GM18502 (cell line): ENCODE measurements at regions not wholly inside any gene's neighbourhood (a gene's known extent, or its start where the extent isn't known, plus 50 kb on each side); places are given as distances from the start of the nearest gene placed in this dataset.
A peak's percentile ranks its signal among the peaks of the same experiment; 100 is the strongest.

Experiments used
- ATAC-seq: cut with Tn5 transposase; IDR thresholded peaks from one replicate; pipeline ENCODE4 v1.9.1; 2021; ENCODE audit warnings: mild to moderate bottlenecking; ENCODE audit not compliant: unreplicated experiment, poor library complexity

DNA sequence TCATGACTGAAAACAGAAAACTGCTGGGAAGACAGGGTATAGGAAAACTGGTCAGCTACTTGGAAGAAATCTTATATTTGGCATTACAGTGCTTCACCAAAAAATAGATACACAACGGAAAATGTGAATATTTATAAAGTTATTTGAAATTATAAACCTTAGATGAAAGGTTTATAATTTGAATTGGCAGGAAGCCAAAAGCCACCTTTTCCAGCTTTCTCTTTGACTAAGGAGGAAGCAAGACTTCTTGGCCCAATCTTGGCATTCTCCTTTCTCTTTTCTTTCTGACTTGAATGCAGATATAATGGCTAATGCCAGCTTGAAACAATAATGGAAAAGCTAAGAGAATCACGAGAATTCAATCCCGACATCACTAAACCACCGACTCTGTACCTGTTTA is 196.5 kb upstream of the PIK3C3 start:
- no peak for ATAC-seq

DNA sequence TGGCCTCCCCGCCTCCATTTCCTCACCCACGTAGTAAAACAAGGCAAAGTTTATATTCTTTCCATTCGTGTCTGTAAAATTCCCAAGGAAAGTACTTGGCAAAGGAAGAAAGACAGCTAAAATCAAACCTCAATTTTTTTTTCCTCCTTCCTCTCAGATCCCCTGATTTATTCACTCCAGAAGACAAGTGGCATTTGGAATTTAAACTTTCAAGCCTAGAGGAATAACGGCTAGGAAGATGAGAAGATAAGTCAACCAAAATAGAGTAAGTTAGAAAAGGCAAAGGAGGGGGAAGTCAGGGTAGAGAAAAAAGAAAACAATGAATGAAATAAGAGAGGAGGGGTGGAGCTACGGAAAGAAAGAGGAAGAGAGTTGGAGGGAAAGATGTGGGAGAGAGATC is 198.9 kb upstream of the PIK3C3 start:
- no peak for ATAC-seq

DNA sequence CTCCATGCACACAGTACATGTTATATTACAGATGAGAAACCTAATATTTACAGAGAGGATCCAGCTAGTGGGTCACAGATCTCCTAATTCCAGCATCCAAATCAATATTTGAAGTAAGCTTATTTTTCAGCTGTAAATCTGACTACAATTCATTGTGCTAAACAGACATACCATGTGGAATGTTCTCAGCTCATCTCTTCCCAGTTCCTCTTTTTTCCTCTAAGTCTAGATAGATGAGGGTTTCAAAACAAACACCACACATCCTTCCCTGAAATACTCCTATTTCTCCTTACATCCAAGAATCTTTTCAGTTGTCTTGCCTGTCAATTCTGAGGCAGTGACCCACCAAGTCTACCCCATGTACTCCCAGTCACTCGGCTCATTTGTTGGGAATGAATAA is 200.7 kb upstream of the PIK3C3 start:
- no peak for ATAC-seq

DNA sequence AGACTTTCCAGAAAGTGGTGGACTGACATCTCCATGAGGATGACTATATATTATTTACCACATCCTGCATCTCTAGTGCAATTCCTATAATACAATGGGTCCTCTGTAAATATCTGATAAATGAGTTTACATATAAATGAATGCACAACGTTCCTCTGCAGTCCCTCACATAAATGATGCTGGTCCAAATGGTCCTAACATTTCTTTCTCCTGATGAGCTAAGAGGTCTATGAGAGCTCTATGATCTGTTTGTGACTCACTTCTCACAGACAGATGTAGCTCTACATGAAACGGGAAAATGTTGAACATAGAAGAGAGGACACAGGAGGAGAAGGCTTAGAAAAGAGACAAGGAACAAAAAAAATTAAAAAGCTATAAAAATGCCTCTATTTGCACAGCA is 201.2 kb upstream of the PIK3C3 start:
- ATAC-seq, result no peak

DNA sequence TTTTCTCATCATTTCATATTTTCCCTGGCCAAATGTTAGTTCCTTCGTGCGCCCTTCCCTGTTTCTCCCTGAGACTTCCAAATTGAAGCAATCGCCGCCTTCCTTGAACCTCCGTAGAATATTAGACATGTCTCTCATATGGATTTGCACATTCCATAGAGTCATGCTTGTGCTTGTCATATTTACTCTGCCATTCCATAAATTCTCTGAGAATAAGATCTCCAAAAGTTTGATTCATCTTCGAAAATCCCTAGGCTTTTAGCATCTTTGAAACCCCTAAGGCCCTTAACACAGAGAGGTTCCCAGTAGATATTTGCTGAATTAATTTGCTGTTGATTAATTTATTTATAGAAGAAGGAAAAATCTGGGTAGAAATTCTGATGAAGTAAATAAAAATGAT is 202.2 kb upstream of the PIK3C3 start:
- no peak for ATAC-seq

DNA sequence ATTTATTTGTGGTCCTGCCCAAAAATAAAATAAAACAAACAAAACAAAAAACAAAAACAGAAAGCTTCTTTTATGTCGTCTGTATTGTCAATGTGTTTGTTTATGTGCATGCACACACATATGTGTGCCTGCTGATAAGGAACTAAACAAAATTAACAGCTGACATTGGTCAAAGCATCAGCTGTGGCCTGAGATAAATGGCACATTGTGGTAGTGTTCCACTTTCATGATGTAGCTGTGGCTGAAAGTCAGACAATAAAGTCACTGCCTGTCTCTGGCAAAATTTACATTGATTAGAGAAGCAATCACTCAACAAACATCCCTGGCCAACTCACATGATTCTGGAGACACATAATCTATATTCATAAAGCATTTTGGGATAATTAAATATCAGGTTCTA is 203.4 kb upstream of the PIK3C3 start:
- ATAC-seq, result no peak

DNA sequence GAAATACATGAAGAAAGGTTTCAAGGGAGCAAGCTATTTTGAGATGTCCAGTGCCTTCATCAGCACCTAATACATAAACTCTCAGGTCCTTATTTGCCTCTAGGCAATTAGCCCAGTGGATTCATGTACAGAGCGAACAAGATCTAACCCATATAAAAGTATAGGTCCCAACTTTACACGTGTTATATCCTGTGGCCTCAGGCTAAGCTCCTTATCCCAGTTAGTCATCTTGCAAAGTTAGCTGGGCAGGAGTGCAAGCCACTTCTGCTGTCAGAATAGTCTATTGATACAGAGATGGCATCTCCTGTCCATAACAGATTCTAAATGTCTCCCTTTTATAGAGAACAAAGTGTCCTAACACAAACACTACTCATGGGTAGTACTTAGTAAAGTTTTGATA is 203.9 kb upstream of the PIK3C3 start:
- no peak for ATAC-seq

DNA sequence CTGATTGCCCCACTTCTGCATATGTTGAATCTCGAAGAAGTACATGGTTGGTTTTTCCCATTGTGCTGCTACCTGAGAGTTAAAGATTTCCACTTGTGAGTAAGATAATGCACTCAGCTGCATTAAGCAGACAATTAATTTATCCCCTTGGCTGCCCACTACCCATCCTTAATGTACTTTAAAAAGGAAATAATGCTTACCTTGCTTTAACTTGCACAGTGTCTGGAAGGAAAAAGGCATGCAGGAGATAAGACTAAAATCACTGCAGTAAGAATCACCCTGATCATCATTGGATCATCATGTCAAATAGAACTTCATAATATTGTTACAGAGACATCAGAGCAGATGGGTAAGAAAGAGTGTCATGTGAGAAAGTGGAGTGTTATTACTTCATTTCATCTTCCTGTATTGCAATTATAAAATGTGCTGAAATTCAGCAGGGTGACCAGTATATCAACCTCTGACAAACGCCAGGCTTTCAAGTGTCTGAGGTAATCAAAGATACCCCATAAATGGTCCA is 207.3 kb upstream of the PIK3C3 start:
- ATAC-seq, result no peak

DNA sequence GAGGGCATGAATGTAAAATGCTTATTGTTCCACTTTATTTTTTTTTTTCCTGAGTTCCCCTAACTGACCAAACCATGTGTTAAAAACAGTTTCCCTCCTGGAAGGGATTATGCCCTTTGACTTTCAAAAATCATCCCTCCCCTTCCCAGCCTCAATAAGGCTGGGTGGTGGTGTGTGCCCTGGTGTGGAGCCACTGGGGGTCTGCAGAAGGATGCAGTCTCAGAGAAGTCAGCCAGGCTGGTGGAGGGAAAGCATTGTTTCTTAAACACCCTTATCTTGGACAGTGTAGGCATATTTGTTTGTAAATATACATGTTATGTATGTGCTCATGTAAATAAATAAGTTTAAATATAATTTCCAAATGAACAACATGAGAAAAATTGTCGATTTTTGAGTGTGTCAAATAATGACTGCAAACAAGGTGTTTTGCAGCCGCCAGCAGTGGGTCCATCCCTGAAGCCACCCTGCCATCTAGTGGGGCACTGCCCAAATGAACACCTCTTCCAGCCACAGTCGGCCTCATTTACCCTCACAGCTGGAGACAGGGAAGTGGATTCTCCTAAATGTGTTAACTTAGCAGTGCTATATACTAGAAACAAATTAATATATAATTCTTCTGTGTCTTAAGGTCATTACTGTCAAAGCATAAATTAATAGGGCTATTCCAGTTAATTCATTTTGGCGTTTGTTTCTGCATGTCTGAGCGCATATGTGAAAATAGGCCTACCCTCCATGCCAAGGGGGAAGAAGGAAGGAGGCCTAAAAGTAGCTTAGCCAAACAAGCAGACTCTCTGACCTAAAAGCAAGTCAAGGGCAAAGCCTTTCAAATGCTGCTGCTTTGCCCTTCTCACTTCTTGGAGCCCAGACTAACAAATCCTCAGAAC is 209.6 kb upstream of the PIK3C3 start:
- ATAC-seq, result peak; percentile 88

DNA sequence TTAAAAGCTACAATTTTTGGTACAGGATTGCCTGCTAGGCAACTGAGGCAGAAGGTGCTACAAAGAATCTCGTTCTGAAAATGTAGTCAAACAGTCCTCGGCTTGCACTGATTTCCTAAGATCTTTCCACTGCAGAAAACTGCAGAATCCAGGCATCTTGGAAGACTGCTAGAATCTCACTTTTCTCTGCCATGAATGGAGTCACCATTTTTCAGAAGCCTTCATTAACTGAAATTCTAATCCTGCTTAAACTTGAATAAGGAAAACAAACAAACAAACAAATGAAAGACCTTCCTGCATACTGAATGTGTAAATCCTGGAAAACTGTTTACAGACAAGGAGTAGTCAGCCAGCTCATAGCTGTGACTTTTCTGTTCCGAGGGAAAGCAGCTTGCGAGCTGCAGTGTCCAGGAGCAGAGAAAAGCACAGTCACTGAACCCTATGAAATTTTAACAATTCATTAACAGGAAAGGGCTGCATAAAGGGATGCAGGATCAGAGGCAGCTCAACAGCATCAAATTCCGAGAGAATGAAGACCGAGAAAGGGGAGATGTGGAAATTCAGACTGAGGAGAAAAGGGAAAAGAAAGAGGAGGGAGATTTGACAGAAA is 210.5 kb upstream of the PIK3C3 start:
- no peak for ATAC-seq

DNA sequence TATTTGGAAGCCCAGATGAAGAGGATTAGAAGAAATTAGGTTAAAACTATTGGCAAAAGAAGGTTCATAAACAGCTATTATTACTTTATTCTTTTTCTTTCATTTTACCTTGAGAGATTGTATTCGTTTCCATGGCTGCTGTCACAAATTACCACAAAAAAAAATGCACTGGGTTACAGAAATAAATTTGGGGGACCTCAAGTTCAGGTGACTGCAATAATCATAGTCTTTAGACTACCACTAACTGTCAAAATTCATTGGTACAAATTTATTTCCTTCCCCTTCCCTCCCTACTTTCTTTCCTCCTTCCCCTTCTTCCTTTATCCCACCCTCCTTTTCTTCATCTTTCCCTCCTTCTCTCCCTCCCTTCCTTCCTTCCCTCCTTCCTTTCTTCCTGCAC is 217.8 kb upstream of the PIK3C3 start:
- ATAC-seq, result no peak

DNA sequence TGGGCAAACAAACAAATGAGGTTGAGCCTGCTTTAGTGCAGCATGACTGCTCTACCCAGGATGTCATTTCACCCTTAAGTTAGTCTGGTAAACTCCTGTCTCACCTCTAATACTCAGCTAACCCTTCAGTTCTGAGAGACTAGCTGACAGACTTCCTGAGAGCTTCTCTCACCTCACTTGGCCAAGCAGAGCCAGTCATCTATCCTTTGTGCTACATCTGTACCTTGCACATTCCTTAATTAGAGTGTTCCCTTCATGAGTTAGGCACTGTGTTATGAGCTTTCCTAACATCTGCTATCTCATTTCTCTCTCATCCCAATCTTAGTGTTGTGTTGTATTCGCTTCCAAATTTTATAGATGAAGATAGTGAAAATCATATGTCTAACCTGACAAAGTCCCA is 220.1 kb upstream of the PIK3C3 start:
- no peak for ATAC-seq

DNA sequence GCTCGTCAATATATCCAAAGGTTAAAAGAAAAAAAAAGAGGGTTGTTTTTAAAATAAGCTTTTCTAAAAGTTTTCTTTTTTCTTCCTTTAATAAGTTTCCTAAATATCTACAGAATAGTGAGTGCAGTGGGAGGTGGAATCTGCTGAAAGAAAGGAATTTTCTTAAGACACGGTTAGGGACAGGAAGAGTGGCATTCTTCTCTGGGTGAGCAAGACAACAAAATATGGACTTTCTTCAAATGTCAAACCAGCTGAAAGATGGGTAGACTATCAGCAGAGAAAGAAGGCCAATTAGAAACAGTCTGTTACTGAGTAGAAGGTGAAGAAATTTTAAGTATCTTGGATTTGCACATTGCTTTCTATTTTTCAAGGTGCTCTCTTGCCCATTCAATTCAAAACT is 222.7 kb upstream of the PIK3C3 start:
- no peak for ATAC-seq

DNA sequence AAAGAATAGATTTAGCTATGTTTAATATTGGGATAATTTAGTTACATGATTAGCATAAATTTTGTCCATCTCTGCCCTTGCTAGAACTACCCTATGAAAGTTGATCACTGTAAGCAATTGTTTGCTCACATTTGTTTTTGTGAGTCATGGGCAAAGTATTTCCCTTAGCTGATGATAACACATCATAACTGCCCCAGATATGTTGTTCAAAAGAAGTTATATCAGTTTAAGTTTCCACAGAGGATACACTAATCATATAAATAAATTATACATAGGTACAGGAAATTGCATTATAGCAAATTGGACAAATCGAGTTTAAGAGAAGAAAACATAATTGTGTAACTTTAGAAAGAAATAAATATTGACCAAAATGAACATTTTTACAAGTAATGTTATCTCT is 223.2 kb upstream of the PIK3C3 start:
- ATAC-seq, result no peak

DNA sequence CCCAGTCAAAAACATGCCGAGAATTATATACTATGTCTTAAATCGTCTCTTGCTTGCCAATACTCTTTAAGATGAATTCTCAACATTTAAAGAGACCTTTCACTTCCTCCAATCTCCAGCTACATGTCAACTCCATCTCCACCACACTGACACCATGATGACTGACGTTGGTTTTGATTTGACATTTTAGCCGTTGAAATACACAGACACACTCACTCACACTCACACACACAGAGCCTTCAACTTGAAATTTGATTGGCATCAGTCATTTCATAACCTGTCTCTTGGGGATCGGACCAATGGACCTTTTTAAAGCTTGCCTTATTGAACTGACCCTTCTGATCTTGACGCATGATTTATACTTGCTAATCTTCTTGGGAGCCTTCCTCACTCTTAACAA is 230.8 kb upstream of the PIK3C3 start:
- ATAC-seq, result no peak

DNA sequence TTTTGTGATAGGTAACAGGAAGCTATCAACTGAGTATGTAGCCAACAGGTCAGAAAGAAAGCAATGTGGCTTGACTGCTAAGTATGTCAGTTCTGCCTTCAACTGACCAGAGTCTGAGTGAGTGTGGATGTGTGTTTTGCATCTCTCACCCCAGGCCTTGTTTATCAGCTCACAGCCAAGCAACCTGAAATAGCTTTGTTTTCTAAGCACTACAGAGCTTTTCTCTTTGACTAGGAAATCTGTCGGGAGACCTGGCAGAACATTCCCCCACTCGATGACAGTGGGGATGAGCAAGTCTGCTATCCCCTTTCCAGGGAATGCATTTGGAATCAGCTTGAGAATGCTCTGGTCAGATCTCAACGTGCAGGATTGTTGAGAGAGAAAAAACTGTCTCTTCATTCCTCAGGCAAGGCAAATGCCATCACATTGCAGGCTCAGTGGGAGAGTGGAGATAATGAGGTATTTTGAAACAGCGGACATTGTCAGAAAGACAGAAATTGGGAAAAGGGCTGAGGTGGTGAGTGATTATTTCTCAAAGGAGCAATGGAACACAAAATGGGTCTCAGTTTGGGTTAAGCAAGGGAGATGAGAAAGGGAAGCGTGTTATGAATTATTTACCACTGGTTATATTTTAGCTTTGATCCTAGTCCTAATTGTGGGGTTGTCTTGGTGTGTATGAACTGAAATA is 233.8 kb upstream of the PIK3C3 start:
- ATAC-seq, result no peak

DNA sequence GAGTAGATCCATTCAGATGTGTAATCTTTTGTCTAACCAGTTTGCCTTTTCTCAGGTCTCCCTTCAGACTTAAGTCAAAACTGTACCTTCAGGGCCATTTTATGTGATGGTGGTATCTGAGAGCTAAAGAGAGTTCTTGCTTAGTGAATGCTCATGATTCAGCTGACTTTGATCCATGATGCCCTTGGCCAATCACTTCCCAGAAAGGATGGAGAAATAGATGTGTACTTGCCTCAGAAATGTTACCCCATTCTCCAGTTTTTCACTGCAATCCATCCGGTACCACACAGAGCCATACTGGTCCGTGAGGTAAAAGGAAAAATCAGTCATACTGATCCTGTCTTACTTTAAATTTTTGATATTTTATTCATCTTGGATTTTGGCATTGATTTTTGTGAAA is 234.8 kb upstream of the PIK3C3 start:
- no peak for ATAC-seq

DNA sequence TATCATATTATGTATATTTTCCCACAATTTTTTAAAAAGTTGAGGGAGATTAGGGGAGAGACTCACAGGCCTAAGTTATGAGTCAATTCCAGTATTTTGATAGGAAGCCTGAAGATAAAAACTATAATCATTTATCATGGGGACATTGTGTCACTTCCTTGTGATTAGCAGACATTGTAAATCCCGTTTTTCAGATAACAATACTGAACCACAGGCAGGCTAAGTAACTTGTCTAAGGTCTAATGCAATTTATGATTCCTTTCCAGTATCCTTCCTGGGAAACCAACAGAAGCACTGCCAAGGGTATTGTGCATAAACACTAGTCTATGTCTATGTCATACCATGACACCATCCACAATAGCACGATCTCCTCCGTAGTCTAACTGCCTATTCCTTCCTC is 235.2 kb upstream of the PIK3C3 start:
- ATAC-seq, result no peak

DNA sequence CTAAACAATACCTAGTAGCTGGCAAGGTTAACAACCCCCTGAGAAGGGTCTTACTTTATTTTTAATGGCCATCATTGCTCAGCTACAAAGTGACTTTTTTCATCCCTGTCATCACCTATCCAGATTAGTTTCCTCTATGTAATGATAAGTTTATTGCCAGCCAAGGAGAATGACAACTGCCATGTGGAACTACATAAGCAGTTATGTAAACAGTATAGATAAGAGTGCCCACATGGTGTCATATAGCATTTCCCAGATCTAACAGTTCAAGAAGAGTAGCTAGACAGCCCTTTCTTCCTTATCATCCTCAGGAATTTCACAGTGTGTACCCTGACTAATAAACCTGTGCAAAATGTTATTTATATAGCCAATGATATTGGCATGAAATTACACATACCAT is 240.2 kb upstream of the PIK3C3 start:
- ATAC-seq, result no peak

DNA sequence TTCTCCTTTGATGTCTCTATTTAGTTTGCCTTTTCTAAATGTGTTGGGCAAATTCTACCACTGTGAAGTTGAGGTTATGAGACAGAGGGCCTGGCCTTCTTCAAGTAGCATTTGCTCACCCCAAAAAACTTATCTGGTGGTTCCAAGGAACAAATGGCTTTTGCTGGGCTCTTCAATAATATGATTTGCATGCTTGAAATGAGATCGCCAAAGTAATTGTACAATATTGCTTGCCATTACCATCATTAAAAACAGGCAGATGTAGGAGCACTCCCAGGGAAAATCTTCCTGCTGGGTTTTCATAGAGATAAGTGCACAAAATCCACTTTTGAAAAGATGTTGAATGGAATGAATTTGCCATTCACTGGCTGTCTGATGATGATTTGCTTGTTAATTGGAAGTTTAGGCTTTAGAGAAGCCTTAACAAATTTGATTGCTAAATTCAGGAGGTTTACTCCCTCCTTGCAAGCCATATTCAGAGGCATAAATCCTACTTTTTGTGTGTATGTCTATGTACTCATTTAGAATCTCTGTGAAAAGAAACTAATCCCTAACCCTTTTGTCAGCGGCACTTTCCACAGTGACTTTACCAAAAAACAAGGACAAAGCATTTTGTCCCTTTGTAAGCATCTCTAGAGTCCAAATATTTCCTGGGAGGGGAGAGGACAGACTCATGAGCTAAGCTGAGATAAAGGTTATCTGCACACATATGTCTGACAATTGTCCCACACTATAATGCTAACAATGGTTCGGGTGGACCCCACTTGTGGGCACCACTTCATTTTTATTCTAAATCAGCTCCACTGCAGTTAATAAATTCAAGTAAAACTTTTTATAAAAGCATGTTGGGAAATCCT is 240.8 kb upstream of the PIK3C3 start:
- ATAC-seq, result no peak
